ENCODE measurements at regions not wholly inside any gene's neighbourhood (a gene's known extent, or its start where the extent isn't known, plus 50 kb on each side); places are given as distances from the start of the nearest gene placed in this dataset.
"Not testable (repeated sequence)": the region's sequence is repeated elsewhere in the genome, so short reads cannot be mapped to it uniquely, and the experiment has no call there.

- Mint-ChIP-seq H3K4me1 (no peaks in the 10 kb centered on the region), H3K27ac (no peak overlapping the region), H3K4me3 (no peak overlapping the region), H3K36me3 (ENCODE audit: low read depth) (no peaks in the 10 kb centered on the region), H3K9me3 (no peaks in the 10 kb centered on the region), H3K27me3 (no peaks in the 10 kb centered on the region)
- ChIA-PET CTCF (no interaction called here), POLR2A (no interaction called here)
- TF ChIP-seq CTCF (IDR thresholded peaks at IDR 0.05) = no peak
- intact Hi-C loops (cut with micrococcal nuclease) = no loop called here
- DNase-seq = no peak
- no peak for ATAC-seq (ENCODE audit: low read depth)
These were observed 145.4 kb upstream of the GRAMD2B start for GRCh38 chr5:126277762-126278161.

GRCh38 chr5:126280343-126280742 lies 142.9 kb upstream of the GRAMD2B start:
- H3K27ac Mint-ChIP-seq = no peak overlapping the region
- ChIA-PET CTCF (no interaction called here), POLR2A (no interaction called here)
- no peaks in the 10 kb centered on the region for H3K9me3 Mint-ChIP-seq
- peaks cover 5% of the 10 kb centered on the region for H3K27me3 Mint-ChIP-seq
- no peak for ATAC-seq (ENCODE audit: low read depth)
- no peaks in the 10 kb centered on the region for H3K36me3 Mint-ChIP-seq (ENCODE audit: low read depth)
- no peaks in the 10 kb centered on the region for H3K4me1 Mint-ChIP-seq
- intact Hi-C loops (cut with micrococcal nuclease) = no loop called here
- TF ChIP-seq CTCF (IDR thresholded peaks at IDR 0.05) = no peak
- no peak for DNase-seq
- H3K4me3 Mint-ChIP-seq = no peak overlapping the region

GRCh38 chr5:126280846-126281245 lies 142.4 kb upstream of the GRAMD2B start:
- POLR2A ChIA-PET = no interaction called here
- CTCF ChIA-PET = no interaction called here
- DNase-seq (no peak), ATAC-seq (ENCODE audit: low read depth) (no peak)
- intact Hi-C loops (cut with micrococcal nuclease) = no loop called here
- TF ChIP-seq CTCF (IDR thresholded peaks at IDR 0.05) = no peak
- H3K27me3 Mint-ChIP-seq = peaks cover 6% of the 10 kb centered on the region
- H3K36me3 Mint-ChIP-seq (ENCODE audit: low read depth) = no peaks in the 10 kb centered on the region
- H3K27ac Mint-ChIP-seq = no peak overlapping the region
- no peaks in the 10 kb centered on the region for H3K9me3 Mint-ChIP-seq
- H3K4me1 Mint-ChIP-seq = no peaks in the 10 kb centered on the region
- H3K4me3 Mint-ChIP-seq = no peak overlapping the region

- Mint-ChIP-seq H3K4me1 (no peaks in the 10 kb centered on the region), H3K4me3 (no peak overlapping the region), H3K27me3 (peaks cover 10% of the 10 kb centered on the region), H3K9me3 (no peaks in the 10 kb centered on the region), H3K36me3 (ENCODE audit: low read depth) (no peaks in the 10 kb centered on the region), H3K27ac (no peak overlapping the region)
- intact Hi-C loops (cut with micrococcal nuclease) = no loop called here
- no peak for TF ChIP-seq CTCF (IDR thresholded peaks at IDR 0.05)
- ChIA-PET POLR2A (no interaction called here), CTCF (no interaction called here)
- ATAC-seq (ENCODE audit: low read depth) (no peak), DNase-seq (no peak)
These were observed 138.1 kb upstream of the GRAMD2B start for GRCh38 chr5:126284977-126285696.

GRCh38 chr5:126296121-126296520 lies 127.1 kb upstream of the GRAMD2B start:
- ATAC-seq (ENCODE audit: low read depth); H3K36me3 Mint-ChIP-seq (ENCODE audit: low read depth); DNase-seq; H3K4me3 Mint-ChIP-seq; CTCF ChIA-PET; H3K27ac Mint-ChIP-seq; H3K4me1 Mint-ChIP-seq; intact Hi-C loops (cut with micrococcal nuclease); H3K9me3 Mint-ChIP-seq: not testable (repeated sequence)
- peaks cover 13% of the 10 kb centered on the region for H3K27me3 Mint-ChIP-seq
- POLR2A ChIA-PET = interaction anchor here (0.7 kb wide), 1 partner anchor 11 kb away, joined by 4 read pairs; no protein-coding TSS in a partner anchor

- Mint-ChIP-seq H3K9me3 (peaks cover 6% of the 10 kb centered on the region), H3K27ac (no peak overlapping the region), H3K4me3 (no peak overlapping the region), H3K4me1 (no peaks in the 10 kb centered on the region), H3K36me3 (ENCODE audit: low read depth) (no peaks in the 10 kb centered on the region), H3K27me3 (peaks cover 16% of the 10 kb centered on the region)
- DNase-seq = no peak
- no peak for ATAC-seq (ENCODE audit: low read depth)
- intact Hi-C loops (cut with micrococcal nuclease) = no loop called here
- TF ChIP-seq CTCF (IDR thresholded peaks at IDR 0.05) = no peak
- ChIA-PET POLR2A (no interaction called here), CTCF (no interaction called here)
These were observed 122.9 kb upstream of the GRAMD2B start for GRCh38 chr5:126300293-126300692.
